CD14-positive monocyte (primary cell): ENCODE measurements at regions not wholly inside any gene's neighbourhood (a gene's known extent, or its start where the extent isn't known, plus 50 kb on each side); places are given as distances from the start of the nearest gene placed in this dataset.

Source experiments
- DNase-seq, 3 donors: peaks; one replicate each; pipeline ENCODE4 v3.0.0-alpha.2; 2011 to 2022
- H2AFZ ChIP-seq: 2 replicates; pipeline ENCODE4 v1.6.0; 2012; ENCODE audit warnings: mild to moderate bottlenecking, low read depth, low read length, inconsistent platforms; ENCODE audit not compliant: insufficient read depth, poor library complexity, severe bottlenecking
- H3K27ac ChIP-seq, 2 donors: 1 replicate in 1 of 2; 2 replicates in 1 of 2; pipeline ENCODE4 v1.5.1; 2012 to 2013; ENCODE audit warnings: low read length in 2 of 2, control low read depth in 1 of 2, inconsistent platforms in 1 of 2, low read depth in 1 of 2, mild to moderate bottlenecking in 1 of 2
- H3K27me3 ChIP-seq, 2 donors: one replicate each; pipeline versions ENCODE4 v1.6.0 to v1.6.1; 2011 to 2013; ENCODE audit warnings: low read length in 2 of 2; ENCODE audit not compliant: control insufficient read depth in 2 of 2, insufficient read depth in 2 of 2
- H3K36me3 ChIP-seq, 2 donors: replicated peaks in 1 of 2; 1 replicate in 1 of 2; 2 replicates in 1 of 2; pipeline versions ENCODE4 v1.5.1 to v1.6.1; 2012 to 2013; ENCODE audit warnings: low read length in 2 of 2, control low read depth in 1 of 2, inconsistent platforms in 1 of 2, mild to moderate bottlenecking in 1 of 2; ENCODE audit not compliant: insufficient read depth in 2 of 2, control insufficient read depth in 1 of 2
- H3K4me1 ChIP-seq, 2 donors: 1 replicate in 1 of 2; 2 replicates in 1 of 2; pipeline versions ENCODE4 v1.5.1 to v1.6.1; 2012 to 2013; ENCODE audit warnings: low read length in 2 of 2, control low read depth in 1 of 2, inconsistent platforms in 1 of 2, mild to moderate bottlenecking in 1 of 2, moderate library complexity in 1 of 2; ENCODE audit not compliant: insufficient read depth in 2 of 2, control insufficient read depth in 1 of 2
- H3K4me2 ChIP-seq: replicated peaks from 2 replicates; pipeline ENCODE3; 2012; ENCODE audit warnings: low read length, moderate library complexity, mild to moderate bottlenecking; ENCODE audit not compliant: poor library complexity, severe bottlenecking; ENCODE audit errors: extremely low read depth
- H3K4me3 ChIP-seq, 3 experiments: fragments of 200-600 bp in 1 of 3; sonication (generic) in 1 of 3; replicated peaks in 1 of 3; 1 replicate in 2 of 3; 2 replicates in 1 of 3; pipeline ENCODE4 v1.5.1; 2011 to 2013; ENCODE audit warnings: low read length in 3 of 3, mild to moderate bottlenecking in 3 of 3, control low read depth in 2 of 3, low read depth in 2 of 3, inconsistent platforms in 1 of 3, moderate library complexity in 1 of 3
- H3K79me2 ChIP-seq: 2 replicates; pipeline ENCODE4 v1.6.0; 2012; ENCODE audit warnings: mild to moderate bottlenecking, control low read depth, inconsistent platforms, low read length, moderate library complexity; ENCODE audit not compliant: insufficient read depth
- H3K9ac ChIP-seq: 2 replicates; pipeline ENCODE4 v1.6.0; 2017; ENCODE audit warnings: low read length, mild to moderate bottlenecking; ENCODE audit not compliant: insufficient read depth, poor library complexity, severe bottlenecking
- H3K9me3 ChIP-seq, 2 donors: replicated peaks in 1 of 2; 1 replicate in 1 of 2; 2 replicates in 1 of 2; pipeline versions ENCODE4 v1.5.1 to v1.6.1; 2012 to 2013; ENCODE audit warnings: low read length in 2 of 2, control low read depth in 1 of 2; ENCODE audit not compliant: control insufficient read depth in 1 of 2, insufficient read depth in 1 of 2
- H4K20me1 ChIP-seq: 2 replicates; pipeline ENCODE4 v1.6.0; 2012; ENCODE audit warnings: mild to moderate bottlenecking, low read length, control low read depth, moderate library complexity; ENCODE audit not compliant: insufficient read depth
- H3K27ac Mint-ChIP-seq, 7 donors: one replicate each; pipeline ENCODE4 v1.8.0; 2020; ENCODE audit warnings: mild to moderate bottlenecking in 7 of 7, mixed read lengths in 7 of 7, moderate library complexity in 6 of 7, inconsistent platforms in 2 of 7
- H3K27me3 Mint-ChIP-seq, 3 donors: one replicate each; pipeline ENCODE4 v1.8.0; 2021 to 2022; ENCODE audit warnings: low read depth in 3 of 3, mild to moderate bottlenecking in 3 of 3, mixed read lengths in 3 of 3, moderate library complexity in 3 of 3, inconsistent platforms in 1 of 3
- H3K36me3 Mint-ChIP-seq, 2 donors: one replicate each; pipeline ENCODE4 v1.8.0; 2020; ENCODE audit warnings: mixed read lengths in 2 of 2, inconsistent platforms in 1 of 2, mild to moderate bottlenecking in 1 of 2
- H3K4me1 Mint-ChIP-seq: one replicate; pipeline ENCODE4 v1.8.0; 2020; ENCODE audit warnings: mild to moderate bottlenecking, mixed read lengths
- H3K4me3 Mint-ChIP-seq, 2 donors: one replicate each; pipeline ENCODE4 v1.8.0; 2020; ENCODE audit warnings: mild to moderate bottlenecking in 2 of 2, mixed read lengths in 2 of 2, moderate library complexity in 1 of 2
- H3K9me3 Mint-ChIP-seq, 7 donors: one replicate each; pipeline ENCODE4 v1.8.0; 2020 to 2022; ENCODE audit warnings: mixed read lengths in 7 of 7, mild to moderate bottlenecking in 6 of 7, moderate library complexity in 6 of 7, inconsistent platforms in 2 of 7
- CTCF ChIP-seq: fragments of 200-600 bp; IDR thresholded peaks from one replicate; pipeline ENCODE4 v1.8.0; 2022; ENCODE audit warnings: antibody characterized with exemption, mild to moderate bottlenecking
- WGBS: methylation state at CpG from one replicate; pipeline ENCODE4 v1.1.5; 2013; ENCODE audit warnings: missing lambda C conversion rate; ENCODE audit not compliant: insufficient coverage; 5-methylcytosine and 5-hydroxymethylcytosine counted together
- intact Hi-C, 2 donors: fragments of 100-400 bp; cut with micrococcal nuclease; formaldehyde crosslinking; loops; one replicate each; pipeline versions ENCODE4 v1.15.0 to v1.15.1; 2023

- Histone ChIP-seq H3K4me1 (no peaks in the 10 kb centered on the region), H3K79me2 (no peaks in the 10 kb centered on the region), H4K20me1 (no peaks in the 10 kb centered on the region), H3K27me3 (no peaks in the 10 kb centered on the region), H3K9ac (no peak overlapping the region), H3K27ac (no peak overlapping the region), H3K4me3 (no peak overlapping the region), H3K36me3 (no peaks in the 10 kb centered on the region), H3K4me2 (no peak overlapping the region), H3K9me3 (peaks cover 0 to 7% of the 10 kb centered on the region in 2 donors), H2AFZ (no peak overlapping the region)
- H3K9me3 Mint-ChIP-seq = peaks cover 0 to 10% (median 5%) of the 10 kb centered on the region in 7 donors
- H3K36me3 Mint-ChIP-seq = no peaks in the 10 kb centered on the region
- H3K27me3 Mint-ChIP-seq = peaks cover 0 to 5% (median 2%) of the 10 kb centered on the region in 3 donors
- no peak for TF ChIP-seq CTCF
- peak overlapping the region in 1 of 7 donors; percentile 12 for H3K27ac Mint-ChIP-seq
- intact Hi-C loops = no loop called here
- no peaks in the 10 kb centered on the region for H3K4me1 Mint-ChIP-seq
- no peak for DNase-seq
- no peak overlapping the region for H3K4me3 Mint-ChIP-seq
These were observed 80.0 kb downstream of the CENPW start for GRCh38 chr6:126419901-126420300.

GRCh38 chr6:126422912-126423311 lies 83.0 kb downstream of the CENPW start:
- H3K27me3 Mint-ChIP-seq = peaks cover 0 to 5% (median 2%) of the 10 kb centered on the region in 3 donors
- H3K4me3 ChIP-seq = no peak overlapping the region
- H3K36me3 Mint-ChIP-seq = no peaks in the 10 kb centered on the region
- H3K4me3 Mint-ChIP-seq = no peak overlapping the region
- H3K9ac ChIP-seq = no peak overlapping the region
- no peaks in the 10 kb centered on the region for H3K4me1 ChIP-seq
- H3K27me3 ChIP-seq = no peaks in the 10 kb centered on the region
- H3K4me2 ChIP-seq = no peak overlapping the region
- no peaks in the 10 kb centered on the region for H3K9me3 ChIP-seq
- no peak overlapping the region for H2AFZ ChIP-seq
- no CpG with 5 or more reads among the region's 2 CpGs for WGBS
- no peak overlapping the region for H3K27ac ChIP-seq
- no peaks in the 10 kb centered on the region for H4K20me1 ChIP-seq
- no peaks in the 10 kb centered on the region for H3K79me2 ChIP-seq
- no peaks in the 10 kb centered on the region for H3K36me3 ChIP-seq
- H3K9me3 Mint-ChIP-seq = no peaks in the 10 kb centered on the region
- TF ChIP-seq CTCF = no peak
- DNase-seq = no peak
- no peak overlapping the region for H3K27ac Mint-ChIP-seq
- intact Hi-C loops = no loop called here
- H3K4me1 Mint-ChIP-seq = no peaks in the 10 kb centered on the region
